IMR-90 (cell line): ENCODE measurements at regions not wholly inside any gene's neighbourhood (a gene's known extent, or its start where the extent isn't known, plus 50 kb on each side); places are given as distances from the start of the nearest gene placed in this dataset.

Experiments used
- ATAC-seq: fragments of 200-7000 bp; cut with Tn5 transposase; 2 replicates; pipeline ENCODE4 v1.9.1; 2020; ENCODE audit warnings: low read depth, mild to moderate bottlenecking, moderate library complexity
- BruUV-seq: library from RNA; stranded (reverse); fragments of 400-500 nt; replicated peaks from 2 replicates; lab custom pipeline; 2021; lab: Mats Ljungman, UMichigan
- CTCF ChIA-PET: fragments of 300-600 bp; formaldehyde crosslinking; extraction: SDS; loops from one replicate; lab custom pipeline; 2021; ENCODE audit warnings: antibody characterized with exemption; lab: Yijun Ruan, JAX
- POLR2A ChIA-PET: fragments of 300-600 bp; sonication (Branson Sonifier 250); formaldehyde crosslinking; loops from one replicate; lab custom pipeline; 2022; ENCODE audit warnings: antibody characterized with exemption; ENCODE audit not compliant: unreplicated experiment; lab: Charles Lee
- DNase-seq: peaks from one replicate; pipeline ENCODE4 v3.0.0; 2013
- H2AFZ ChIP-seq: replicated peaks from 2 replicates; pipeline ENCODE3; 2013; ENCODE audit warnings: low read length, mild to moderate bottlenecking; ENCODE audit not compliant: poor library complexity
- H2AK5ac ChIP-seq: 2 replicates; pipeline ENCODE4 v1.6.1; 2013; ENCODE audit warnings: low read depth, low read length, inconsistent platforms
- H2AK9ac ChIP-seq: replicated peaks from 2 replicates; pipeline ENCODE3; 2013; ENCODE audit warnings: mild to moderate bottlenecking, low read depth, low read length, moderate library complexity; ENCODE audit not compliant: poor library complexity
- H2BK120ac ChIP-seq: 2 replicates; pipeline ENCODE4 v1.6.1; 2013; ENCODE audit warnings: low read depth, low read length, inconsistent platforms
- H2BK15ac ChIP-seq: 3 replicates; pipeline ENCODE4 v1.6.1; 2013; ENCODE audit warnings: low read depth, low read length, inconsistent platforms
- H2BK20ac ChIP-seq: 2 replicates; pipeline ENCODE4 v1.6.1; 2013; ENCODE audit warnings: low read depth, mild to moderate bottlenecking, inconsistent platforms, low read length, moderate library complexity
- H2BK5ac ChIP-seq: 2 replicates; pipeline ENCODE4 v1.6.1; 2013; ENCODE audit warnings: mild to moderate bottlenecking, low read depth, low read length, inconsistent platforms; ENCODE audit not compliant: poor library complexity, severe bottlenecking
- H3K14ac ChIP-seq: replicated peaks from 2 replicates; pipeline ENCODE4 v1.6.1; 2013; ENCODE audit warnings: low read depth, low read length, inconsistent platforms
- H3K18ac ChIP-seq: 2 replicates; pipeline ENCODE4 v1.6.1; 2013; ENCODE audit warnings: low read depth, low read length, control low read depth
- H3K23ac ChIP-seq: 2 replicates; pipeline ENCODE4 v1.6.1; 2013; ENCODE audit warnings: low read depth, low read length, inconsistent platforms
- H3K27ac ChIP-seq: 2 replicates; pipeline ENCODE4 v1.5.1; 2013; ENCODE audit warnings: mild to moderate bottlenecking, control low read depth, low read length; ENCODE audit not compliant: insufficient read depth
- H3K27me3 ChIP-seq: 2 replicates; pipeline ENCODE4 v1.6.1; 2013; ENCODE audit warnings: low read length; ENCODE audit not compliant: control insufficient read depth, insufficient read depth
- H3K36me3 ChIP-seq: 2 replicates; pipeline ENCODE4 v1.6.1; 2013; ENCODE audit warnings: low read length, mixed read lengths; ENCODE audit not compliant: control insufficient read depth, insufficient read depth
- H3K4ac ChIP-seq: 2 replicates; pipeline ENCODE4 v1.6.1; 2013; ENCODE audit warnings: low read depth, low read length, inconsistent platforms
- H3K4me1 ChIP-seq: 2 replicates; pipeline ENCODE4 v1.6.1; 2013; ENCODE audit warnings: low read length, mixed read lengths; ENCODE audit not compliant: control insufficient read depth, insufficient read depth
- H3K4me2 ChIP-seq: 2 replicates; pipeline ENCODE4 v1.6.1; 2013; ENCODE audit warnings: low read depth, mild to moderate bottlenecking, control low read depth, low read length, moderate library complexity
- H3K4me3 ChIP-seq: 2 replicates; pipeline ENCODE4 v1.5.1; 2013; ENCODE audit warnings: low read depth, mild to moderate bottlenecking, control low read depth, low read length, moderate library complexity; ENCODE audit not compliant: insufficient read depth
- H3K56ac ChIP-seq: 2 replicates; pipeline ENCODE4 v1.6.1; 2013; ENCODE audit warnings: low read length, inconsistent platforms; ENCODE audit not compliant: insufficient read depth; ENCODE audit errors: extremely low read depth
- H3K79me1 ChIP-seq, 2 experiments: 2 replicates each; pipeline ENCODE4 v1.6.1; 2013; ENCODE audit warnings: low read length in 2 of 2, inconsistent platforms in 1 of 2, low read depth in 1 of 2
- H3K9ac ChIP-seq: 2 replicates; pipeline ENCODE4 v1.6.1; 2013; ENCODE audit warnings: low read depth, low read length, control low read depth
- H3K9me1 ChIP-seq: 2 replicates; pipeline ENCODE4 v1.6.1; 2013; ENCODE audit warnings: low read length, inconsistent platforms; ENCODE audit not compliant: insufficient read depth
- H3K9me3 ChIP-seq: 2 replicates; pipeline ENCODE4 v1.6.1; 2013; ENCODE audit warnings: low read length; ENCODE audit not compliant: control insufficient read depth, insufficient read depth
- H4K20me1 ChIP-seq: 2 replicates; pipeline ENCODE4 v1.6.1; 2013; ENCODE audit warnings: low read length, inconsistent platforms; ENCODE audit not compliant: insufficient read depth
- H4K5ac ChIP-seq: 2 replicates; pipeline ENCODE4 v1.6.1; 2013; ENCODE audit warnings: mild to moderate bottlenecking, low read depth, low read length, control low read depth
- H4K8ac ChIP-seq, 2 experiments: 2 replicates each; pipeline ENCODE4 v1.6.1; 2013; ENCODE audit warnings: low read depth in 2 of 2, low read length in 2 of 2, control low read depth in 1 of 2, inconsistent platforms in 1 of 2
- H4K91ac ChIP-seq: 2 replicates; pipeline ENCODE4 v1.6.1; 2013; ENCODE audit warnings: low read depth, low read length, inconsistent platforms; ENCODE audit not compliant: insufficient read depth
- BHLHE40 ChIP-seq: fragments of 150-350 bp; IDR thresholded peaks from 2 replicates; pipeline ENCODE4 v1.6.1; 2016; ENCODE audit warnings: mild to moderate bottlenecking, low read depth, low read length
- CEBPB ChIP-seq: IDR thresholded peaks from 2 replicates; pipeline ENCODE4 v1.6.1; 2012; ENCODE audit warnings: low read depth, low read length, improper control_type of control experiment
- CHD1 ChIP-seq: IDR thresholded peaks from 2 replicates; pipeline ENCODE4 v1.6.1; 2012; ENCODE audit warnings: low read depth, low read length, improper control_type of control experiment
- FOS ChIP-seq: fragments of 150-350 bp; IDR thresholded peaks from 2 replicates; pipeline ENCODE4 v1.6.1; 2016; ENCODE audit warnings: low read depth, low read length
- MAFK ChIP-seq: IDR thresholded peaks from 2 replicates; pipeline ENCODE4 v1.6.1; 2012; ENCODE audit warnings: low read depth, low read length, improper control_type of control experiment
- MAZ ChIP-seq: IDR thresholded peaks from 2 replicates; pipeline ENCODE4 v1.6.1; 2012; ENCODE audit warnings: low read depth, mild to moderate bottlenecking, low read length, improper control_type of control experiment, moderate library complexity, borderline replicate concordance
- MXI1 ChIP-seq: IDR thresholded peaks from 2 replicates; pipeline ENCODE4 v1.6.1; 2012; ENCODE audit warnings: low read depth, mild to moderate bottlenecking, low read length, moderate library complexity, borderline replicate concordance
- NFE2L2 ChIP-seq: fragments of 150-350 bp; IDR thresholded peaks from 2 replicates; pipeline ENCODE4 v1.6.1; 2016; ENCODE audit warnings: low read depth, mild to moderate bottlenecking, low read length
- POLR2A ChIP-seq: IDR thresholded peaks from 2 replicates; pipeline ENCODE4 v1.6.1; 2012; ENCODE audit warnings: mild to moderate bottlenecking, low read depth, low read length
- RAD21 ChIP-seq: IDR thresholded peaks from 2 replicates; pipeline ENCODE4 v1.6.1; 2012; ENCODE audit warnings: low read length, improper control_type of control experiment
- RCOR1 ChIP-seq: IDR thresholded peaks from 2 replicates; pipeline ENCODE4 v1.6.1; 2012; ENCODE audit warnings: mild to moderate bottlenecking, low read length, improper control_type of control experiment; ENCODE audit not compliant: insufficient replicate concordance
- RFX5 ChIP-seq: IDR thresholded peaks from 2 replicates; pipeline ENCODE4 v1.8.0; 2012; ENCODE audit warnings: low read depth, mild to moderate bottlenecking, low read length, moderate library complexity
- SMC3 ChIP-seq: fragments of 150-350 bp; IDR thresholded peaks from 2 replicates; pipeline ENCODE4 v1.6.1; 2016; ENCODE audit warnings: low read depth, mild to moderate bottlenecking, antibody characterized with exemption, low read length, moderate library complexity
- WGBS, 2 experiments: methylation state at CpG; one replicate each; pipeline versions ENCODE4 v1.1.5 to v1.1.7; 2013; ENCODE audit warnings: missing lambda C conversion rate in 2 of 2; ENCODE audit not compliant: insufficient read length in 1 of 2; ENCODE audit errors: extremely low coverage in 2 of 2; 5-methylcytosine and 5-hydroxymethylcytosine counted together
- dilution Hi-C: fragments of 300-500 bp; cut with HindIII; formaldehyde crosslinking; loops from one replicate; pipeline ENCODE4 v1.14.3; 2018; ENCODE audit warnings: low sequenced_read_pairs; ENCODE audit not compliant: unreplicated experiment
- in situ Hi-C: fragments of 300-500 bp; cut with MboI; formaldehyde crosslinking; loops from 3 replicates; pipeline ENCODE4 v1.14.3; 2019; ENCODE audit warnings: low sequenced_read_pairs, inconsistent platforms, mixed read lengths
- intact Hi-C: fragments of 100-400 bp; cut with micrococcal nuclease; formaldehyde crosslinking; loops from 2 replicates; pipeline ENCODE4 v1.10.0; 2022
- TF ChIP-seq, protein P1 (sequence below): fragments of 150-350 bp; IDR thresholded peaks from 2 replicates; pipeline ENCODE4 v1.6.1; 2017; ENCODE audit warnings: mild to moderate bottlenecking, antibody characterized with exemption, low read length, low read depth
- TF ChIP-seq, protein P2 (sequence below): conservative IDR thresholded peaks from 2 replicates; pipeline ENCODE4 v1.5.1; 2012; ENCODE audit warnings: mild to moderate bottlenecking, low read depth, low read length, improper control_type of control experiment
- TF ChIP-seq, protein P3 (sequence below): fragments of 150-350 bp; IDR thresholded peaks from 2 replicates; pipeline ENCODE4 v1.6.1; 2016; ENCODE audit warnings: low read depth, mild to moderate bottlenecking, low read length, moderate library complexity, borderline replicate concordance

DNA sequence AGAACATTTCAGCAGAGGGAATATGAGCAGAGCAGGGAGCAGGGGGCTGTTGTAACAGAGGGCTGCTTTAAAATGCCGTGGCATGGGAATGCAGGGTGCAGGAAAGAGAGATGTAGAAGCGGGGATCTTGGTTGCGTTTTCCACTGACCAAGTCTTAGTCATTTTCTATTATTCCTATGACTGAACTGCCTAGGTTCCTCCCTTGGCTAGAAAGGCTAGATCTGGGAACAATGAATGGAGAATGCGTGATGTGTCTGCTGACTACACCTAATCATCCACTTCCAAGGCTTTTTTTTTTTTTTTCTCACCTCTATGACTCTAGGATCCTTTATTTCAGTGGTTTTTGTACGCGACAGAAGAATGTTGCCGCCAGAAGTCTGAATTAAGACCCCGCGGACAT is 607.4 kb upstream of the TBL1XR1 start:
- ATAC-seq, result no peak
- Histone ChIP-seq H3K4ac (peak overlapping the region; percentile 46), H3K4me2 (no peak overlapping the region), H4K20me1 (no peaks in the 10 kb centered on the region), H2AFZ (no peak overlapping the region), H3K27ac (no peak overlapping the region), H2BK20ac (peak overlapping the region; percentile 61), H2BK15ac (no peak overlapping the region), H3K27me3 (no peaks in the 10 kb centered on the region), H3K9ac (no peak overlapping the region), H2AK9ac (no peak overlapping the region), H3K18ac (0 out of 2 replicates have a peak overlapping the region, but pooled peaks have one; percentile 5), H4K8ac (no peak overlapping the region), H3K79me1 (no peaks in the 10 kb centered on the region), H3K23ac (no peak overlapping the region), H4K5ac (peak overlapping the region; percentile 3), H4K91ac (peak overlapping the region; percentile 31), H3K36me3 (no peaks in the 10 kb centered on the region), H3K4me3 (no peak overlapping the region), H3K4me1 (peaks cover 9% of the 10 kb centered on the region), H3K9me3 (no peaks in the 10 kb centered on the region), H3K14ac (no peak overlapping the region), H2BK5ac (no peak overlapping the region), H3K56ac (no peak overlapping the region), H2BK120ac (peak overlapping the region; percentile 44), H3K9me1 (peaks cover 4% of the 10 kb centered on the region; the same call in 1 of the 2 replicates), H2AK5ac (no peak overlapping the region)
- no peak for TF ChIP-seq POLR2A
- no peak for TF ChIP-seq MAFK
- no peak for TF ChIP-seq CEBPB
- TF ChIP-seq, protein P1, sequence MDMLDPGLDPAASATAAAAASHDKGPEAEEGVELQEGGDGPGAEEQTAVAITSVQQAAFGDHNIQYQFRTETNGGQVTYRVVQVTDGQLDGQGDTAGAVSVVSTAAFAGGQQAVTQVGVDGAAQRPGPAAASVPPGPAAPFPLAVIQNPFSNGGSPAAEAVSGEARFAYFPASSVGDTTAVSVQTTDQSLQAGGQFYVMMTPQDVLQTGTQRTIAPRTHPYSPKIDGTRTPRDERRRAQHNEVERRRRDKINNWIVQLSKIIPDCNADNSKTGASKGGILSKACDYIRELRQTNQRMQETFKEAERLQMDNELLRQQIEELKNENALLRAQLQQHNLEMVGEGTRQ, result no peak
- TF ChIP-seq NFE2L2, result no peak
- TF ChIP-seq, protein P2, sequence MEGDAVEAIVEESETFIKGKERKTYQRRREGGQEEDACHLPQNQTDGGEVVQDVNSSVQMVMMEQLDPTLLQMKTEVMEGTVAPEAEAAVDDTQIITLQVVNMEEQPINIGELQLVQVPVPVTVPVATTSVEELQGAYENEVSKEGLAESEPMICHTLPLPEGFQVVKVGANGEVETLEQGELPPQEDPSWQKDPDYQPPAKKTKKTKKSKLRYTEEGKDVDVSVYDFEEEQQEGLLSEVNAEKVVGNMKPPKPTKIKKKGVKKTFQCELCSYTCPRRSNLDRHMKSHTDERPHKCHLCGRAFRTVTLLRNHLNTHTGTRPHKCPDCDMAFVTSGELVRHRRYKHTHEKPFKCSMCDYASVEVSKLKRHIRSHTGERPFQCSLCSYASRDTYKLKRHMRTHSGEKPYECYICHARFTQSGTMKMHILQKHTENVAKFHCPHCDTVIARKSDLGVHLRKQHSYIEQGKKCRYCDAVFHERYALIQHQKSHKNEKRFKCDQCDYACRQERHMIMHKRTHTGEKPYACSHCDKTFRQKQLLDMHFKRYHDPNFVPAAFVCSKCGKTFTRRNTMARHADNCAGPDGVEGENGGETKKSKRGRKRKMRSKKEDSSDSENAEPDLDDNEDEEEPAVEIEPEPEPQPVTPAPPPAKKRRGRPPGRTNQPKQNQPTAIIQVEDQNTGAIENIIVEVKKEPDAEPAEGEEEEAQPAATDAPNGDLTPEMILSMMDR, result no peak
- no peak for TF ChIP-seq RAD21
- TF ChIP-seq RCOR1, result no peak
- TF ChIP-seq, protein P3, sequence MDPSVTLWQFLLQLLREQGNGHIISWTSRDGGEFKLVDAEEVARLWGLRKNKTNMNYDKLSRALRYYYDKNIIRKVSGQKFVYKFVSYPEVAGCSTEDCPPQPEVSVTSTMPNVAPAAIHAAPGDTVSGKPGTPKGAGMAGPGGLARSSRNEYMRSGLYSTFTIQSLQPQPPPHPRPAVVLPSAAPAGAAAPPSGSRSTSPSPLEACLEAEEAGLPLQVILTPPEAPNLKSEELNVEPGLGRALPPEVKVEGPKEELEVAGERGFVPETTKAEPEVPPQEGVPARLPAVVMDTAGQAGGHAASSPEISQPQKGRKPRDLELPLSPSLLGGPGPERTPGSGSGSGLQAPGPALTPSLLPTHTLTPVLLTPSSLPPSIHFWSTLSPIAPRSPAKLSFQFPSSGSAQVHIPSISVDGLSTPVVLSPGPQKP, result no peak
- TF ChIP-seq SMC3, result no peak
- no peak for TF ChIP-seq FOS
- TF ChIP-seq RFX5, result no peak
- TF ChIP-seq MXI1, result no peak
- TF ChIP-seq CHD1, result no peak
- TF ChIP-seq BHLHE40, result no peak
- TF ChIP-seq MAZ, result no peak
- intact Hi-C loops (loop anchor here (10.0 kb wide), 1 partner anchor 440 kb away; no protein-coding TSS in a partner anchor), dilution Hi-C loops (no loop called here), in situ Hi-C loops (no loop called here)
- CTCF ChIA-PET, result no interaction called here
- no peak for DNase-seq
- WGBS, 2 experiments, result 95% methylated on average over 5 of the region's 9 CpGs; no CpG with 5 or more reads in 1 of the 2 experiments
- POLR2A ChIA-PET, result no interaction called here
- BruUV-seq, result no TSS peak
